Peyer's patch (tissue), 4 donors: ENCODE measurements at regions not wholly inside any gene's neighbourhood (a gene's known extent, or its start where the extent isn't known, plus 50 kb on each side); places are given as distances from the start of the nearest gene placed in this dataset.

Experiments used
- DNase-seq, 3 donors: peaks; one replicate each; pipeline ENCODE4 v3.0.0-alpha.2; 2017 to 2019
- H3K27ac ChIP-seq, 4 donors: fragments of 200-600 bp; sonication (generic); one replicate each; pipeline ENCODE4 v1.5.1; 2016 to 2019
- H3K27me3 ChIP-seq, 2 donors: fragments of 200-600 bp; sonication (generic); one replicate each; pipeline ENCODE4 v1.5.1; 2019
- H3K36me3 ChIP-seq, 3 donors: fragments of 200-600 bp; sonication (generic); one replicate each; pipeline ENCODE4 v1.5.1; 2016 to 2019
- H3K4me1 ChIP-seq, 4 donors: fragments of 200-600 bp; sonication (generic); one replicate each; pipeline ENCODE4 v1.5.1; 2016 to 2019
- H3K4me3 ChIP-seq, 4 donors: fragments of 200-600 bp; sonication (generic); 1 replicate in 3 of 4; 2 replicates in 1 of 4; pipeline ENCODE4 v1.5.1; 2016 to 2019; ENCODE audit warnings: mild to moderate bottlenecking in 1 of 4
- H3K9me3 ChIP-seq, 4 donors: fragments of 200-600 bp; sonication (generic); one replicate each; pipeline ENCODE4 v1.5.1; 2016 to 2019; ENCODE audit warnings: mild to moderate bottlenecking in 1 of 4
- CTCF ChIP-seq, 6 experiments: fragments of 450-650 bp in 4 of 6; fragments of 200-600 bp in 2 of 6; sonication (generic) in 1 of 6; IDR thresholded peaks; one replicate each; pipeline ENCODE4 v1.5.1; 2017 to 2019; ENCODE audit warnings: antibody characterized with exemption in 6 of 6, mild to moderate bottlenecking in 3 of 6, moderate library complexity in 1 of 6
- POLR2A ChIP-seq, 2 donors: fragments of 450-650 bp; IDR thresholded peaks; one replicate each; pipeline ENCODE4 v1.5.1; 2017; ENCODE audit warnings: antibody characterized with exemption in 2 of 2, mild to moderate bottlenecking in 2 of 2, moderate library complexity in 2 of 2

GRCh38 chr4:7132730-7133582, 59.4 kb upstream of the SORCS2 start:
- no peaks in the 10 kb centered on the region for H3K36me3 ChIP-seq
- DNase-seq = no peak
- no peaks in the 10 kb centered on the region for H3K9me3 ChIP-seq
- no peak overlapping the region for H3K4me3 ChIP-seq
- H3K27me3 ChIP-seq = no peaks in the 10 kb centered on the region
- peaks cover 0 to 6% (median 0%) of the 10 kb centered on the region in 4 donors for H3K4me1 ChIP-seq
- no peak overlapping the region for H3K27ac ChIP-seq
- TF ChIP-seq CTCF (IDR thresholded peaks at IDR 0.05) (no peak), POLR2A (IDR thresholded peaks at IDR 0.05) (no peak)

- Histone ChIP-seq H3K4me3 (no peak overlapping the region), H3K27ac (no peak overlapping the region), H3K36me3 (no peaks in the 10 kb centered on the region), H3K9me3 (no peaks in the 10 kb centered on the region), H3K4me1 (peaks cover 0 to 6% (median 0%) of the 10 kb centered on the region in 4 donors), H3K27me3 (no peaks in the 10 kb centered on the region)
- no peak for TF ChIP-seq POLR2A (IDR thresholded peaks at IDR 0.05)
- no peak for TF ChIP-seq CTCF (IDR thresholded peaks at IDR 0.05)
- no peak for DNase-seq
These were observed 60.1 kb upstream of the SORCS2 start for GRCh38 chr4:7132249-7132648.

DNA sequence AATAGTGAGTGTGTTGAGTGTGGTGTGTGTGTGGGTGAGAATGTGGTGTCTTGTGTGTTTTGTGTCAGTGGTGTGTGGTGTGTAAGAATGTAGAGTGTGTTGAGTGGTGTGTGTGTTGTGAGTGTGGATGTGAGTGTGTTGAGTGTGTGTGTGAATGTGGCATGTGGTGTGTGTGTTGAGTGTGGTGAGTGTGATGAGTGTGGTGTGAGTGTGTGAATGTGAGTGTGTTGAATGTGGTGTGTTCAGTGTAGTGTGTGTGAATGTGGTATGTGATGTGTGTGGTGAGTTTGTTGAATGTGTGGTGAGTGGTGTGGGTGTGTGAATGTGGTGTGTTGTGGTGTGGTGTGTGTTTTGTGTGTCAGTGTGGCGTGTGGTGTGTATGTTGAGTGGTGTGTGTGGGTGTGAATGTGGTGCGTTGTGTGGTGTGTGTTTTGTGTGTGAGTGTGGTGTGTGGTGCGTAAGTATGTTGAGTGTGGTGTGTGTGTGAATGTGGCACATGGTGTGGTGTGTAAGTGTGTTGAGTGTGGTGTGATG, 60.8 kb upstream of the SORCS2 start:
- DNase-seq = no peak
- TF ChIP-seq CTCF (IDR thresholded peaks at IDR 0.05) = no peak
- no peak for TF ChIP-seq POLR2A (IDR thresholded peaks at IDR 0.05)

DNA sequence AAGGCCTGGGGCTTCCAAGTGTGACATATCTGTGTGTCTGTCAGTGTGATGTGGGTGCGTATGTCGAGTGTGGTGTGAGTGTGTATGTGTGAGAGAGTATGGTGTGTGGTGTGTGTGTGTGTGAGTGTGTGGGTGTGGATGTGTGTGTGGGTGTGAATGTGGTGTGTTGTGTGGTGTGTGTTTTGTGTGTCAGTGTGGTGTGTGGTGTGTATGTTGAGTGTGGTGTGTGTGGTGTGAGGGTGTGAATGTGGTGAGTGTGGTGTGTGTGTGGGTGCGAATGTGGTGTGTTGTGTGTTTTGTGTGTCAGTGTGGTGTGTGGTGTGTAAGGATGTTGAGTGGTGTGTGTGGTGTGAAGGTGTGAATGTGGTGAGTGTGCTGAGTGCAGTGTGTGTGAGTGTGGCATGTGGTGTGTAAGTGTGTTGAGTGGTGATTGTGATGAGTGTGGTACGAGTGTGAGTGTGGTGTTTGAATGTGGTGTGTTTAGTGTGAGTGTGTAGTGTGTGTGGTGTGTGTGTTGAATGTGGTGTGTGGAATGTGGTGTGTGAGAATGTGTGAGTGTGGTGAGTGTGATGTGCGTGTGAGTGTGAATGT, 61.6 kb upstream of the SORCS2 start:
- Histone ChIP-seq H3K36me3 (no peaks in the 10 kb centered on the region), H3K4me3 (no peak overlapping the region)

More for the DNA sequence above, 60.8 kb upstream of the SORCS2 start:
- Histone ChIP-seq H3K9me3 (no peaks in the 10 kb centered on the region), H3K27ac (no peak overlapping the region), H3K36me3 (no peaks in the 10 kb centered on the region), H3K4me3 (no peak overlapping the region), H3K4me1 (peaks cover 0 to 6% (median 0%) of the 10 kb centered on the region in 4 donors), H3K27me3 (no peaks in the 10 kb centered on the region)

More for the DNA sequence above, 61.6 kb upstream of the SORCS2 start:
- H3K9me3 ChIP-seq = no peaks in the 10 kb centered on the region
- H3K4me1 ChIP-seq = peaks cover 0 to 6% (median 0%) of the 10 kb centered on the region in 4 donors
- no peak overlapping the region for H3K27ac ChIP-seq
- H3K27me3 ChIP-seq = no peaks in the 10 kb centered on the region
- no peak for DNase-seq
- TF ChIP-seq CTCF (IDR thresholded peaks at IDR 0.05) = no peak
- TF ChIP-seq POLR2A (IDR thresholded peaks at IDR 0.05) = no peak
